OCI-LY1 (cell line): ENCODE measurements at regions not wholly inside any gene's neighbourhood (a gene's known extent, or its start where the extent isn't known, plus 50 kb on each side); places are given as distances from the start of the nearest gene placed in this dataset.

Source experiments
- EZH2 ChIP-seq: fragments of 200-600 bp; sonication (generic), shearing (Covaris generic); IDR thresholded peaks from 2 replicates; pipeline ENCODE4 v1.8.0; 2017; ENCODE audit warnings: borderline replicate concordance, mixed run types, mild to moderate bottlenecking, antibody characterized with exemption, low read length, moderate library complexity, mixed read lengths
- TF ChIP-seq, protein P1 (sequence below): fragments of 200-600 bp; sonication (generic), shearing (Covaris generic); IDR thresholded peaks from 2 replicates; pipeline ENCODE4 v1.5.1; 2017; ENCODE audit warnings: mild to moderate bottlenecking, antibody characterized with exemption, low read length, moderate library complexity, mixed read lengths

DNA sequence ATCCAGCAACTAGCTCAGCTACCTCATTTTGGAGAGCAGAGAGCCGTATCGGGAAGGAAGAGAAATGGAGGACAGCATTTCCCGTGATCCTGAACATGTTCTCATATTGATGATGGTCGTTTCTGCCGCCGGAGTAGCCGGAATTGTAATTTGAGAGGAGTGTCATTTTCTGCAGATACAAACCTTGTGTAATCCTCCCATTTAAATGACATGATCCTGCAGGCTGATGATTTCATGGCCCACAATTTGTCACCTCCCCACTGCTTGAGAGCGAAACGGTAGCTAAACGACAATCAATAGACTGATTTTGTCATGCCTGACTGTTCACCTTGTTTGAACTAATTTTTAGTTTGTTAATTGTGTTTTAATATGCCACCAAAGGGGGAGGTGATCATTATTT, 126.5 kb upstream of the CNTN6 start:
- TF ChIP-seq, protein P1, sequence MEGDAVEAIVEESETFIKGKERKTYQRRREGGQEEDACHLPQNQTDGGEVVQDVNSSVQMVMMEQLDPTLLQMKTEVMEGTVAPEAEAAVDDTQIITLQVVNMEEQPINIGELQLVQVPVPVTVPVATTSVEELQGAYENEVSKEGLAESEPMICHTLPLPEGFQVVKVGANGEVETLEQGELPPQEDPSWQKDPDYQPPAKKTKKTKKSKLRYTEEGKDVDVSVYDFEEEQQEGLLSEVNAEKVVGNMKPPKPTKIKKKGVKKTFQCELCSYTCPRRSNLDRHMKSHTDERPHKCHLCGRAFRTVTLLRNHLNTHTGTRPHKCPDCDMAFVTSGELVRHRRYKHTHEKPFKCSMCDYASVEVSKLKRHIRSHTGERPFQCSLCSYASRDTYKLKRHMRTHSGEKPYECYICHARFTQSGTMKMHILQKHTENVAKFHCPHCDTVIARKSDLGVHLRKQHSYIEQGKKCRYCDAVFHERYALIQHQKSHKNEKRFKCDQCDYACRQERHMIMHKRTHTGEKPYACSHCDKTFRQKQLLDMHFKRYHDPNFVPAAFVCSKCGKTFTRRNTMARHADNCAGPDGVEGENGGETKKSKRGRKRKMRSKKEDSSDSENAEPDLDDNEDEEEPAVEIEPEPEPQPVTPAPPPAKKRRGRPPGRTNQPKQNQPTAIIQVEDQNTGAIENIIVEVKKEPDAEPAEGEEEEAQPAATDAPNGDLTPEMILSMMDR = no peak
- no peak for TF ChIP-seq EZH2
